Right renal pelvis (tissue), 4 donors: ENCODE measurements at regions not wholly inside any gene's neighbourhood (a gene's known extent, or its start where the extent isn't known, plus 50 kb on each side); places are given as distances from the start of the nearest gene placed in this dataset.
"Not testable (repeated sequence)": the region's sequence is repeated elsewhere in the genome, so short reads cannot be mapped to it uniquely, and the experiment has no call there.

Source experiments
- DNase-seq, 4 donors: peaks; one replicate each; pipeline ENCODE4 v3.0.0-alpha.2; 2013; ENCODE audit warnings: low read depth in 4 of 4, low spot score in 3 of 4, missing footprints in 1 of 4

- DNase-seq, result no peak
Measured at GRCh38 chr6:133099573-133099972, 141.6 kb upstream of the EYA4 start.

GRCh38 chr6:133100865-133101264 lies 140.3 kb upstream of the EYA4 start:
- DNase-seq, result no peak

- DNase-seq, result no peak
Measured at GRCh38 chr6:133101790-133102189, 139.4 kb upstream of the EYA4 start.

- DNase-seq, result no peak
Measured at GRCh38 chr6:133106934-133107333, 134.2 kb upstream of the EYA4 start.

- no peak for DNase-seq
Measured at GRCh38 chr6:133108419-133108818, 132.7 kb upstream of the EYA4 start.

- DNase-seq, result no peak
Measured at GRCh38 chr6:133114973-133115372, 126.2 kb upstream of the EYA4 start.

- no peak for DNase-seq
Measured at GRCh38 chr6:133115946-133116345, 125.2 kb upstream of the EYA4 start.

GRCh38 chr6:133128191-133128590 lies 113.0 kb upstream of the EYA4 start:
- no peak for DNase-seq

- DNase-seq, result no peak
Measured at GRCh38 chr6:133129556-133129955, 111.6 kb upstream of the EYA4 start.

GRCh38 chr6:133130863-133131262 lies 110.3 kb upstream of the EYA4 start:
- no peak for DNase-seq

GRCh38 chr6:133131621-133132465 lies 109.3 kb upstream of the EYA4 start:
- DNase-seq, result peak in 2 of 4 donors; percentile 0 to 38

- DNase-seq, result peak in 1 of 4 donors; percentile 16
Measured at GRCh38 chr6:133132466-133132971, 108.6 kb upstream of the EYA4 start.

GRCh38 chr6:133136177-133136880 lies 104.8 kb upstream of the EYA4 start:
- DNase-seq, result no peak

GRCh38 chr6:133147470-133148184 lies 93.5 kb upstream of the EYA4 start:
- not testable (repeated sequence) for DNase-seq

GRCh38 chr6:133156689-133157088 lies 84.5 kb upstream of the EYA4 start:
- no peak for DNase-seq

GRCh38 chr6:133157995-133158394 lies 83.2 kb upstream of the EYA4 start:
- DNase-seq, result peak in 3 of 4 donors; percentile 38 to 67 (median 44)

- DNase-seq, result no peak
Measured at GRCh38 chr6:133159255-133159795, 81.8 kb upstream of the EYA4 start.

- DNase-seq, result no peak
Measured at GRCh38 chr6:133160536-133160935, 80.6 kb upstream of the EYA4 start.

- DNase-seq, result no peak
Measured at GRCh38 chr6:133165235-133165634, 75.9 kb upstream of the EYA4 start.

GRCh38 chr6:133166766-133167165 lies 74.4 kb upstream of the EYA4 start:
- DNase-seq, result no peak

- no peak for DNase-seq
Measured at GRCh38 chr6:133169901-133170300, 71.3 kb upstream of the EYA4 start.
